ENCODE measurements at regions not wholly inside any gene's neighbourhood (a gene's known extent, or its start where the extent isn't known, plus 50 kb on each side); places are given as distances from the start of the nearest gene placed in this dataset.

DNA sequence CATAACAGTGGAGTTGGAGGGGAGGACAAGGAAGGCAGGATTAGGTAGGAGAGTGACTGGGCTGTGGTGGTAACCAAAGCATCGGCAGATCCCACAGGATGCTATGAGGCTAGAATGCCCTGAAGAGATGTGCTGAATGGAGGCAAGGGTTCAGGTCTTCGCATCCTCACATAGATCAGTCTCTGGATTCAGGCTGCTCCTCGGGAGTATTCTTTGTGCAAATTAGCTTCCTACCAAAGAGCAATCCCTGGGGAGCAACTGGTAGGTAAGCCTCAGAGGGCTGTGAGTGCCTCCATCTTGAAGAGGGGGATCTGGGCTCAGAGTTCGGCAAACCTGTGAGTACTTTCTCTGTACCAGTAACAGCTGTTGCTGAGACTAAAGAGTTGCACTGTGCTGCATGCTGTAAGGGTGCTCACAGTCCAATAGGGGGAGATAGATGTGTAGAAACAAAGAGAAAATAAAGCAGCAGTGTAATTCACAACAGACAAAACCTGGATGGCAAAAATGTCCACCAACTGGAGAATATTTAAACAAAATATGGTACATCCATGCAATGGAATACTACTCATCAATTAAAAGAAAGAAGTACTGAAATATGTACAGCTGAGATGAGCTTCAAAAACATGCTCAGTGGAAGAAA, 322.4 kb upstream of the DEPDC1 start:
- DNase-seq (ENCODE audit: low read depth) = peak; percentile 37
- peak; percentile 50 for TF ChIP-seq CTCF (conservative IDR thresholded peaks at IDR 0.05; ENCODE audit: low read depth, low read length)
- no peak overlapping the region for H3K4me3 ChIP-seq (ENCODE audit: low read depth, low read length)

DNA sequence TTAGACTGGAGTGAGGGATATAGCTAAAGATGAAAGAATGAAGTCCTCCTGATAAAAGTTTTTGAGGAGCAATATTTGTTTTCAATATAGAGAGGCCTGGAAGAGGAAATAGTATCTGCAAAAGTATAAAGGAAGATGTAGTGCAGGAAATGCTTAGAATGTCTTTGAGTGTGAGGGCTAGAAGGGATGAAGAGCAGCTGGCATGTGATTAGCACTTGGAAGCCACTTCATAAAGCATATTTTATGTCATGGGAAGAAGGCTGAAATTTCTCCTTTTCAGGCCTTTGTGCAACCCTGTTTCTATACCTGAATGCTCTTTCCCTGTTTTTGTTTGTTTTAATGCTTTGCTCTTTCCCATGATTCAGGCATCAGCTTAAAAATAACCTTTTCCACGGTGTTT, 323.3 kb upstream of the DEPDC1 start:
- no peak for DNase-seq (ENCODE audit: low read depth)
- TF ChIP-seq CTCF (conservative IDR thresholded peaks at IDR 0.05; ENCODE audit: low read depth, low read length) = no peak
- no peak overlapping the region for H3K4me3 ChIP-seq (ENCODE audit: low read depth, low read length)

DNA sequence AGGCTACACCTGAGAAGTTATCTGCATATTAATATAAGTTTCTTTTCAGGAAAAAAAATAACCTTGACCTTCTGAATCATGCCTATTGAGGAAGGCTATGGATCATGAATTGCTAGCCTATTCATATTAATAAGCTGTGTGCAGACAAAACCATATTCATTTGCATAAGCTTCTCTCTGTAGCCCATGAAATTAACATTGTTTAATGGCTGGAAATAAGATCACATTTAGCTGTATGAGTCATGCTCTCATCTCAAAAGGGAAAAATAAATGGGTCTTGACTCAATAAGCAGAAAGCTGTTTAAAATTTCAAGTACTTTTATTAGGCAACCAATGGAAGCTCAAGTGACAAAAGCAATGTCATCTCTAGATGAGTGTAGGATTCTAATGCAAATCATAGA, 330.0 kb upstream of the DEPDC1 start:
- no peak overlapping the region for H3K4me3 ChIP-seq (ENCODE audit: low read depth, low read length)
- no peak for TF ChIP-seq CTCF (conservative IDR thresholded peaks at IDR 0.05; ENCODE audit: low read depth, low read length)
- DNase-seq (ENCODE audit: low read depth) = no peak

DNA sequence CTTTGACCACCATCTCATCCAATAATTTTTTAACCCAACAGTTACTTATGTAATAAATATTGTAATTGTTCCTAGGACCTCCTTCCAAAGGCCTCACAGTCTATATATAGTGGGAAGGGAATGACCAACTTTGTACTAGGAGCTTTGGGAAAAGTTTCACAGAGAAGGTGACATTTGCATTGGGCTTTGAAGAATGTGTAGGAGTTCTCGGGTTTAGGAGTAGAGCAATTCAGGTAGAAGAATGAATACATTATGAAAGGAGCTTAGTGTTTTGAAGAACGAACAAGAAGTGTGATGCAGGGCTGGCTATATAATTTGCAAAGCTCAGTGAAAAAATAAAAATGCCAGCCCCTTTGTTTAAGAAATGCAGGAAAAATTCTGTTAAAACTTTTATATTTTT, 330.4 kb upstream of the DEPDC1 start:
- TF ChIP-seq CTCF (conservative IDR thresholded peaks at IDR 0.05; ENCODE audit: low read depth, low read length) = no peak
- no peak for DNase-seq (ENCODE audit: low read depth)
- no peak overlapping the region for H3K4me3 ChIP-seq (ENCODE audit: low read depth, low read length)

GRCh38 chr1:68828013-68828412, 331.1 kb upstream of the DEPDC1 start:
- TF ChIP-seq CTCF (conservative IDR thresholded peaks at IDR 0.05; ENCODE audit: low read depth, low read length) = no peak
- DNase-seq (ENCODE audit: low read depth) = no peak
- H3K4me3 ChIP-seq (ENCODE audit: low read depth, low read length) = no peak overlapping the region

- no peak for DNase-seq (ENCODE audit: low read depth)
- TF ChIP-seq CTCF (conservative IDR thresholded peaks at IDR 0.05; ENCODE audit: low read depth, low read length) = no peak
- H3K4me3 ChIP-seq (ENCODE audit: low read depth, low read length) = no peak overlapping the region
These were observed 334.4 kb upstream of the DEPDC1 start for GRCh38 chr1:68831281-68831680.

DNA sequence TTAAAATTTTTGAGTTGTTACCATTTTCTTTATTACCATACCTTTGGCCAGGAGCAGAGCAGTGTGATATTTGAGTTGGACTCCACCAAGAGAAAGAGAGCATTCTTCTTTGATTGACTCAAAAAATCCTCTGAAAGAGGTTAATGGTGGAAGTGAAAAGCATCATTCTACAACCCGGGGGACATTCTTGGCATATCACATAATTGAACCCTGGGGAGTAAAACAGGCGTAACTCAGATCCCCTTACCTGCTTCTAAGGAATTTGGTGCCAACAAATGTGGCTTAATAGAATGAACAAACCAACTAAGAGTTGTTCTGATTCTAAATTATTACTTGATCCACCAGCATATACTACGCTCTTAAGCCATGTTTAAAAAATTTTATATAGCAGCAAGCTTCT, 351.1 kb upstream of the DEPDC1 start:
- TF ChIP-seq CTCF (conservative IDR thresholded peaks at IDR 0.05; ENCODE audit: low read depth, low read length) = no peak
- DNase-seq (ENCODE audit: low read depth) = no peak
- H3K4me3 ChIP-seq (ENCODE audit: low read depth, low read length) = no peak overlapping the region
